NB4 (cell line): ENCODE measurements at regions not wholly inside any gene's neighbourhood (a gene's known extent, or its start where the extent isn't known, plus 50 kb on each side); places are given as distances from the start of the nearest gene placed in this dataset.

Experiments used
- DNase-seq: peaks from one replicate; pipeline ENCODE4 v3.0.0; 2010; ENCODE audit warnings: low read depth
- H3K4me3 ChIP-seq: one replicate; pipeline ENCODE4 v1.5.1; 2011; ENCODE audit warnings: mild to moderate bottlenecking, low read depth, low read length, moderate library complexity
- MAX ChIP-seq: IDR thresholded peaks from 2 replicates; pipeline ENCODE4 v1.6.1; 2011; ENCODE audit warnings: low read depth, low read length
- MYC ChIP-seq: IDR thresholded peaks from 2 replicates; pipeline ENCODE4 v1.6.1; 2011; ENCODE audit warnings: low read depth, low read length
- POLR2A ChIP-seq: IDR thresholded peaks from 2 replicates; pipeline ENCODE4 v1.6.1; 2011; ENCODE audit warnings: mild to moderate bottlenecking; ENCODE audit not compliant: insufficient read length; ENCODE audit errors: extremely low read depth
- TF ChIP-seq, protein P1 (sequence below): IDR thresholded peaks from one replicate; pipeline ENCODE4 v1.5.1; 2012; ENCODE audit warnings: low read depth, low read length

DNA sequence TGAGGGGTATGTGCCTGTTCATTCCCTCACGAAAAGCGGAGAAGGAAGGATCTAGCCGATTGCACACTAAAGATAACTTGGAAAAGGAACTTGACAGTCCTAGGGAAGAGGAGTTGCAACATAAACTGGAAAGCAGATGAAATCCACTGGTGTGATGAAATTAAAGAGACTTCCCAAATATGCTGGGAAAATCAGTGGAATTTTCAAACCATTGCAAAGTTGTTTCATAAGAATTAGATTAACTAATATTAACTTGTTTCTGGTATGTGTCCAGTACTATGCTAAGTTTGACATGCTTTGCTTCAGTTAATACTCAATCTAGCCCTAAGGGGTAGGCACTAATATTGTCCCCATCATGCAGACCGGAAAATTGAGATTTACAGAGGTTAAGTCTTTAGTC lies 222.7 kb downstream of the IKZF2 start:
- no peak for TF ChIP-seq MAX
- TF ChIP-seq POLR2A: no peak
- no peak overlapping the region for H3K4me3 ChIP-seq
- DNase-seq: no peak

DNA sequence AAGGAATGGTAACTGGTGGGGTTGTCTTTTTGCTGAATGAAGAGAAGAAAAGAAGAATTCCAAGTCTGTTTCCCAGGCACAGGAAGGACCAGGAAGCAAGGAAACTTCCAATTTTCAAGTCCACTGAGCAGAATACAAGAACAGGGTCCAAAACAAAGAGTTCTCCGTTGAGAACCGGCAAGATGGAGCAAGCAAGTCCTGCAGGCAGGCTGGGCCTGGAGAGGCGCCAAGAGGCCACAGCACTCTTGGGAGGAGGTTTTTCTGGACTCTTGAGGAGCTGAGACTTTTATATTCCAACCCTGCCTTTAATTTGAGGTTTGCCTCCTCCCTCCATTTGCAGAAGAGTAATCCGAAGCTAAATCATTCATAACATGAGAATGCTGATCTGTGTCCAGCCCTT lies 224.5 kb downstream of the IKZF2 start:
- DNase-seq: no peak
- TF ChIP-seq MYC: no peak
- H3K4me3 ChIP-seq: no peak overlapping the region

GRCh38 chr2:212923393-212923792 lies 228.0 kb downstream of the IKZF2 start:
- no peak overlapping the region for H3K4me3 ChIP-seq
- TF ChIP-seq, protein P1, sequence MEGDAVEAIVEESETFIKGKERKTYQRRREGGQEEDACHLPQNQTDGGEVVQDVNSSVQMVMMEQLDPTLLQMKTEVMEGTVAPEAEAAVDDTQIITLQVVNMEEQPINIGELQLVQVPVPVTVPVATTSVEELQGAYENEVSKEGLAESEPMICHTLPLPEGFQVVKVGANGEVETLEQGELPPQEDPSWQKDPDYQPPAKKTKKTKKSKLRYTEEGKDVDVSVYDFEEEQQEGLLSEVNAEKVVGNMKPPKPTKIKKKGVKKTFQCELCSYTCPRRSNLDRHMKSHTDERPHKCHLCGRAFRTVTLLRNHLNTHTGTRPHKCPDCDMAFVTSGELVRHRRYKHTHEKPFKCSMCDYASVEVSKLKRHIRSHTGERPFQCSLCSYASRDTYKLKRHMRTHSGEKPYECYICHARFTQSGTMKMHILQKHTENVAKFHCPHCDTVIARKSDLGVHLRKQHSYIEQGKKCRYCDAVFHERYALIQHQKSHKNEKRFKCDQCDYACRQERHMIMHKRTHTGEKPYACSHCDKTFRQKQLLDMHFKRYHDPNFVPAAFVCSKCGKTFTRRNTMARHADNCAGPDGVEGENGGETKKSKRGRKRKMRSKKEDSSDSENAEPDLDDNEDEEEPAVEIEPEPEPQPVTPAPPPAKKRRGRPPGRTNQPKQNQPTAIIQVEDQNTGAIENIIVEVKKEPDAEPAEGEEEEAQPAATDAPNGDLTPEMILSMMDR: no peak
- no peak for TF ChIP-seq MAX
- TF ChIP-seq MYC: no peak
- no peak for TF ChIP-seq POLR2A
- DNase-seq: no peak

- TF ChIP-seq, protein P1: no peak
- no peak for TF ChIP-seq POLR2A
- TF ChIP-seq MYC: no peak
- no peak for TF ChIP-seq MAX
- no peak for DNase-seq
- no peak overlapping the region for H3K4me3 ChIP-seq
Measured at GRCh38 chr2:212922701-212923100, 228.7 kb downstream of the IKZF2 start.

DNA sequence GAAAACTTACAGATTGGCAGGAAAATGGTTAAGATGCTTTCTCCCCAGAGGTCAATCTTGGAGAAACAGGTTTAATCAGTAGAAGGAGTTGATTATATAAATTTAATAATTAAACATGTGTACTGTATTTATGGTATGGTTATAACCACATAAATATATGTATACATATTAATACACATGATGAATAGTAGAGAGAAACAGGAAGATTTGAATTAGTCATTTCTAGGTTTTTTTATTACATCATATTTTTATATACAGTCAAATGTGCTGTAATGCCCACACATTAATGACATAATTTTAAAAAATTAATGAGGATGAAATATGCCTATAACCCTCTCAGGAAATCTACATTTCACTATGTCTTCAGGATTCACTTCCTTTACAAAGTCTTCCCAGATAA lies 229.7 kb downstream of the IKZF2 start:
- TF ChIP-seq POLR2A: no peak
- TF ChIP-seq, protein P1: no peak
- TF ChIP-seq MAX: no peak
- TF ChIP-seq MYC: no peak
- DNase-seq: no peak
- H3K4me3 ChIP-seq: no peak overlapping the region

DNA sequence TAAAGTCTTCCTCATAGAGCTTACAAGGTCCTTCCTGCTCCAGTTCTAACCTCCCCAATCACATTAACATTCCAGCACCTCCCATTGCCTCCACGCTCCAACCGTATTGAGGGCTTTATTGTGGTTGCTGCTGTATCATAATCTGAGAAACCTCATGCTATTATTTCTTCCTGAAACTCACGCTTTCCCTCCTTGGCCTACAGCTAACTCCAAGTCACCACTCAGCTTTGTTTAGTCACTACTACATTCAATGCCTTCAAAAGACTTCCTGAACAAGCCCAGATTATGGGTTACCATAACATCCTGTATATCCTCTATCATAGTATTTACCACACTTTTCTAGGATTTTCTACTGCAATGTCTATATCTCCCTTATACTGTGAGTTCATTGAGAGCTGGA lies 230.4 kb downstream of the IKZF2 start:
- no peak overlapping the region for H3K4me3 ChIP-seq
- no peak for DNase-seq
- TF ChIP-seq, protein P1: no peak
- TF ChIP-seq MYC (no peak), POLR2A (no peak), MAX (no peak)

- TF ChIP-seq POLR2A (no peak), MAX (no peak)
- TF ChIP-seq, protein P1: no peak
- DNase-seq: no peak
- H3K4me3 ChIP-seq: no peak overlapping the region
Measured at GRCh38 chr2:212919238-212919637, 232.2 kb downstream of the IKZF2 start.
